ENCODE measurements at regions not wholly inside any gene's neighbourhood (a gene's known extent, or its start where the extent isn't known, plus 50 kb on each side); places are given as distances from the start of the nearest gene placed in this dataset.

DNA sequence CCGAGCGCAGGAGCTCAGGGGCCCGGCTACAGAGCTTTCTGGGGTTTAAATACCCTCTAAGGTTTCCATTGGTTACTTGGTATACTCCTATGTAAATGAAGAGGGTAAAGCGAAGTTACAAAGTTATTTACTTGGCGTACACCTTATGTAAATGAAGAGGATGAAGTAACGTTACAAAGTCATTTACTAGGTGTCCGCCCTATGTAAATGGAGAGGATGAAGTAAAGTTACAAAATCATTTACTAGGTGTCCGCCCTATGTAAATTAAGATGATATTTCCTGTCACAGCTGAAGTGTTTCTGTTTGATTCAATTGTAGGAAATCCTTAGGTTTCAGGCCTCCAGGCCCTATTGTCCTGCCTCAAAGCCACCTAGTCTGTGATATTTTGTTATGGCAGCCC, 358.2 kb downstream of the MTRR start:
- H3K4me3 ChIP-seq = no peak overlapping the region
- intact Hi-C loops (cut with DNase I, micrococcal nuclease) = no loop called here
- ATAC-seq (peak; percentile 90), DNase-seq (no peak)
- no peaks in the 10 kb centered on the region for H3K36me3 ChIP-seq (ENCODE audit: low read depth)
- TF ChIP-seq, protein P1, sequence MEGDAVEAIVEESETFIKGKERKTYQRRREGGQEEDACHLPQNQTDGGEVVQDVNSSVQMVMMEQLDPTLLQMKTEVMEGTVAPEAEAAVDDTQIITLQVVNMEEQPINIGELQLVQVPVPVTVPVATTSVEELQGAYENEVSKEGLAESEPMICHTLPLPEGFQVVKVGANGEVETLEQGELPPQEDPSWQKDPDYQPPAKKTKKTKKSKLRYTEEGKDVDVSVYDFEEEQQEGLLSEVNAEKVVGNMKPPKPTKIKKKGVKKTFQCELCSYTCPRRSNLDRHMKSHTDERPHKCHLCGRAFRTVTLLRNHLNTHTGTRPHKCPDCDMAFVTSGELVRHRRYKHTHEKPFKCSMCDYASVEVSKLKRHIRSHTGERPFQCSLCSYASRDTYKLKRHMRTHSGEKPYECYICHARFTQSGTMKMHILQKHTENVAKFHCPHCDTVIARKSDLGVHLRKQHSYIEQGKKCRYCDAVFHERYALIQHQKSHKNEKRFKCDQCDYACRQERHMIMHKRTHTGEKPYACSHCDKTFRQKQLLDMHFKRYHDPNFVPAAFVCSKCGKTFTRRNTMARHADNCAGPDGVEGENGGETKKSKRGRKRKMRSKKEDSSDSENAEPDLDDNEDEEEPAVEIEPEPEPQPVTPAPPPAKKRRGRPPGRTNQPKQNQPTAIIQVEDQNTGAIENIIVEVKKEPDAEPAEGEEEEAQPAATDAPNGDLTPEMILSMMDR (IDR thresholded peaks at IDR 0.05) = no peak
- H3K4me1 ChIP-seq (ENCODE audit: low read depth) = no peaks in the 10 kb centered on the region
- H3K9me3 ChIP-seq = no peaks in the 10 kb centered on the region

DNA sequence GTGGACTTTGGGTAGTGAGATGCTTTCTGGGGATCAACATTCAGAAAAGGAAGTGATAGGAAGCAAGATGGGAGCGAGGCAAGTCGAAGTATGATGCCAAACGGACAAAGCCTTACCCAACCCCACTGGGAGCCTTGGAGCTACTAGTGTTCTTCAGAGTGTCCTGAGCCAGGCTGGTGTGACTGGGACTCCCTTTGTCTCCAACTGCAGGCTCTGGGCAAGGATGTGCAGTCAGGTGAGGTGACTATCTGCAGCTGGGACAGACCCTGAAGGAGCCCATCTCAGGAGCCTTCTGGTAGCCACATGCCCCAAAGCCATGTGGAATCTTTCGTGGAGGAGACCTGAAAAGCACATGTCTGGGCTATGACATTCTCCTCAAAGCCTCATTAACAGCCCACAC, 360.6 kb downstream of the MTRR start:
- Histone ChIP-seq H3K4me3 (no peak overlapping the region), H3K9me3 (no peaks in the 10 kb centered on the region), H3K36me3 (ENCODE audit: low read depth) (no peaks in the 10 kb centered on the region), H3K4me1 (ENCODE audit: low read depth) (peaks cover 7% of the 10 kb centered on the region)
- intact Hi-C loops (cut with DNase I, micrococcal nuclease) = no loop called here
- ATAC-seq = no peak
- DNase-seq = no peak
- TF ChIP-seq, protein P1 (IDR thresholded peaks at IDR 0.05) = no peak

DNA sequence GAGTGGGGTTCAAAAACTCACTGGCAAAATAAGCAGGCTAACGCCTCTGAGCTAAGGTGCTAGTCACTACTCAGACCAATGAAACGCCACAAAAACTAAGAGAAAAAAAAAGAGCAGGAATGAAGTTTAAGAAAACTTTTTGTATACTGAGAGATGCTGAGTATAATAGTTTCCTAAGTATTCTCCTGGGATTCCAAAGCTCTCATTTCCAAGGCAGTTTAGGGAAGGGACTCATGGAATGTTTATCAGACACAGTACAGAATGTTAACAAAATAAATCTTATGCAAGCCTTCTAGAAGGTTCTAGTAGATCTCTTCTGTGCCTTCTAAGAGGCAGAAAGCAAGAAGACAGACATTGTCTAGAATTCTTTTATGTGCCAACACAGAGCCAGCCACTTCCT, 361.9 kb downstream of the MTRR start:
- Histone ChIP-seq H3K9me3 (no peaks in the 10 kb centered on the region), H3K4me1 (ENCODE audit: low read depth) (peaks cover 7% of the 10 kb centered on the region), H3K36me3 (ENCODE audit: low read depth) (no peaks in the 10 kb centered on the region), H3K4me3 (no peak overlapping the region)
- no peak for ATAC-seq
- TF ChIP-seq, protein P1 (IDR thresholded peaks at IDR 0.05) = no peak
- DNase-seq = no peak
- intact Hi-C loops (cut with DNase I, micrococcal nuclease) = no loop called here

DNA sequence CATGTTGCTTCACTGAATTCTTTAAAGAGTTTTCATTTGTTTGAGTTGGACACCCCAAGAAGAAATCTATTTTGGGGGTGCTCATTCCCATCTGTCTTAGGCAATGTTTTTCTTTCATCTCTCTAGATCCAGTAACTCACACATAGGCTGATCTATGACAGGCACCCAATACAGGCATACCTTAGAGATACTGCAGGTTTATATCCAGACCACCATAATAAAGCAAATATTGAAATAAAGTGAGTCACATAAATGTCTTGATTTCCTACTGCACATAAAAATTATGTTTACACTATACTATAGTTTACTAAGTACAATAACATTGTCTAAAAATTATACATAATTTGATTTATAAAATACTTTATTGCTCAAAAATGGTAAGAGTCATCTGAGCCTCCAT, 364.5 kb downstream of the MTRR start:
- Histone ChIP-seq H3K36me3 (ENCODE audit: low read depth) (no peaks in the 10 kb centered on the region), H3K4me1 (ENCODE audit: low read depth) (peaks cover 7% of the 10 kb centered on the region), H3K4me3 (no peak overlapping the region), H3K9me3 (no peaks in the 10 kb centered on the region)
- intact Hi-C loops (cut with DNase I, micrococcal nuclease) = no loop called here
- TF ChIP-seq, protein P1 (IDR thresholded peaks at IDR 0.05) = no peak
- ATAC-seq (no peak), DNase-seq (no peak)

DNA sequence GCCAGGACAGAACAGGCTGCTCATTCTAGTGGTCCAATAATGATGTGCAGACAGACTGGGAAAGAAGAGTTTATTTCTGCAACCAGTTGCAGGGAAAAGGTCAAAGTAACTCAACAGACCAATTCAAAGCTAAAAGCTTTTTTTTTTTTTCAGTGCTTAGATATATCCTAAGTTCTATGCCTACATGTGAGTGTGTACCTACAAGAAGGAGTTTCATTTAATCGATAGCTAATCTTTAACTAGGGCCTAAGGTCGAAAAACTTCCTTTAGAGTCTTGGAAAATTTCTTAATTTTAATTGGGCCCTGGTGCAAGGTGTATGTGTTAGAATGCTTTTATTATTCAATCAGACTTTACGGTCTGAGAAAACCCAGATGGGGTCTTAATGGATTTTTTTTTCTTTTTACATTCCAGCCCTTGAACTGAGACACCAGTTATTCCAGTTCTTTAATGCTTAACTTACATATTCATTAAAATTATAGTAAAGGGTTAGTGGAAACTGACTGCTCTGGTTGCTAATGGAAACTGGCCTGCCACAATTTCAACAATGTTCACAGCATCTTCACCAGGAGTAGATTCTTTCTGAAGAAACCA, 365.3 kb downstream of the MTRR start:
- intact Hi-C loops (cut with DNase I, micrococcal nuclease) = no loop called here
- no peak overlapping the region for H3K4me3 ChIP-seq
- H3K9me3 ChIP-seq = no peaks in the 10 kb centered on the region
- no peak for DNase-seq
- H3K36me3 ChIP-seq (ENCODE audit: low read depth) = no peaks in the 10 kb centered on the region
- H3K4me1 ChIP-seq (ENCODE audit: low read depth) = peaks cover 7% of the 10 kb centered on the region
- TF ChIP-seq, protein P1 (IDR thresholded peaks at IDR 0.05) = no peak
- ATAC-seq = peak; percentile 78

DNA sequence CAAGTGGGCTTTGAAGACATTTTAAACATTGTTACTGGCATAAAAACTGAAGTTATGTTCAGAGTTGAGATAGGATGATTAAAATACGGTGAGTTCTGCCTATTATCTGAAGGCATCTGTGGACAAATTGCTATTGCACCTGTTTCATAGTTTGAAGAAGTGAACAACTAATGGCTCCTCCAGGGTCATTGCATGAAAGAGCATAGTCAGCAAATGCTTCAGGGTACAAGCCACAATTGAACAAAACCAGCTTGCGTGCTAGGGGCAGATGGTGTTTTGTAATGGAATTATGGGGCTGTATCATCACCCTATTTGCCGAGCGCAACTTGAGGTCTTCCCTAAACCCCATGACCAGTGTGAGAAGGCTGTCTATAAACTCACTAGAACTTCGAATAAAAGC, 369.1 kb downstream of the MTRR start:
- intact Hi-C loops (cut with DNase I, micrococcal nuclease) = no loop called here
- DNase-seq (no peak), ATAC-seq (no peak)
- TF ChIP-seq, protein P1 (IDR thresholded peaks at IDR 0.05) = no peak
- H3K9me3 ChIP-seq = no peaks in the 10 kb centered on the region
- H3K4me3 ChIP-seq = no peak overlapping the region
- no peaks in the 10 kb centered on the region for H3K36me3 ChIP-seq (ENCODE audit: low read depth)
- peaks cover 6% of the 10 kb centered on the region for H3K4me1 ChIP-seq (ENCODE audit: low read depth)

Measured in mucosa of descending colon (tissue), 3 donors.